LNCAP (cell line): ENCODE measurements at regions not wholly inside any gene's neighbourhood (a gene's known extent, or its start where the extent isn't known, plus 50 kb on each side); places are given as distances from the start of the nearest gene placed in this dataset.

Experiments
- TF ChIP-seq, protein P1 (sequence below): fragments of 450-650 bp; IDR thresholded peaks from 2 replicates; pipeline ENCODE4 v1.5.1; 2017; ENCODE audit warnings: mild to moderate bottlenecking

- TF ChIP-seq, protein P1, sequence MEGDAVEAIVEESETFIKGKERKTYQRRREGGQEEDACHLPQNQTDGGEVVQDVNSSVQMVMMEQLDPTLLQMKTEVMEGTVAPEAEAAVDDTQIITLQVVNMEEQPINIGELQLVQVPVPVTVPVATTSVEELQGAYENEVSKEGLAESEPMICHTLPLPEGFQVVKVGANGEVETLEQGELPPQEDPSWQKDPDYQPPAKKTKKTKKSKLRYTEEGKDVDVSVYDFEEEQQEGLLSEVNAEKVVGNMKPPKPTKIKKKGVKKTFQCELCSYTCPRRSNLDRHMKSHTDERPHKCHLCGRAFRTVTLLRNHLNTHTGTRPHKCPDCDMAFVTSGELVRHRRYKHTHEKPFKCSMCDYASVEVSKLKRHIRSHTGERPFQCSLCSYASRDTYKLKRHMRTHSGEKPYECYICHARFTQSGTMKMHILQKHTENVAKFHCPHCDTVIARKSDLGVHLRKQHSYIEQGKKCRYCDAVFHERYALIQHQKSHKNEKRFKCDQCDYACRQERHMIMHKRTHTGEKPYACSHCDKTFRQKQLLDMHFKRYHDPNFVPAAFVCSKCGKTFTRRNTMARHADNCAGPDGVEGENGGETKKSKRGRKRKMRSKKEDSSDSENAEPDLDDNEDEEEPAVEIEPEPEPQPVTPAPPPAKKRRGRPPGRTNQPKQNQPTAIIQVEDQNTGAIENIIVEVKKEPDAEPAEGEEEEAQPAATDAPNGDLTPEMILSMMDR, result no peak
Observed at GRCh38 chr2:106658616-106659015, 171.5 kb downstream of the CD8B2 start.

DNA sequence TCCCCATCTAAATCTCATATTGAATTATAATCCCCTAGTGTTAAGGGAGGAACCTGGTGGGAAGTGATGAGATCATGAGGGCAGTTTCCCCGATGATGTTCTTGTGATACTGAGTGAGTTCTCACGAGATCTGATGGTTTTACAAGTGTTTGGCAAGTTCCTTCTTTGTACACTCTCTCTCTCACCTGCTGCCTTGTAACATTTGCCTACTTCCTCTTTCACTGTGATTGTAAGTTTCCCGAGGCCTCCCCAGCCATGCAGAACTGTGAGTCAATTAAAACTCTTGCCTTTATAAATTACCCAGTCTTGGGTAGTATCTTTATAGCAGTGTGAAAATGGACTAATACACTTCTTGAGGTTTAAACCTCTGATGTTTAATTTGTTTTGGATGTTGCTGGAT, 177.5 kb downstream of the CD8B2 start:
- TF ChIP-seq, protein P1, result no peak

- TF ChIP-seq, protein P1, result no peak
Observed at GRCh38 chr2:106667478-106668070, 180.4 kb downstream of the CD8B2 start.

GRCh38 chr2:106685180-106685897, 198.2 kb downstream of the CD8B2 start:
- TF ChIP-seq, protein P1, result no peak

GRCh38 chr2:106686814-106687213, 199.2 kb downstream of the ST6GAL2 start:
- TF ChIP-seq, protein P1, result no peak

GRCh38 chr2:106694964-106695470, 190.9 kb downstream of the ST6GAL2 start:
- TF ChIP-seq, protein P1, result no peak

DNA sequence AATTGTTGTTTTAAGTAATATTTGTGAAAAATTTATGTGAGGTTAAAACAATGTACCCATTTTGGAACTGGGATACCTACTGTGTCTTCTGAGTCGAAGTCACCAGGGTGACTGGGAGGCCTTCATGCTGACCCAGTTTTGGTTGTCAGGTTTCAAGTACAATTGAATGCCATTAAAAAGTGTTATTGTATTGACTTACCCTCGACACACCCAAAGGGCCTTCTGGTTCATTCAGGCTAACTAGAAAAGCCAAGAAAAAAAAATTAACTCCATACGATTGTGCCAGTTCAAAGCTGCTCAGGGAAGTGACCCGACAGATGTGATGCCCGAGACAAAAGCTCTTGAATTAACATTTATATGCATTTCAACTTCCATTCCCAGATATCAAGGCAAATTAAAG, 190.0 kb downstream of the ST6GAL2 start:
- TF ChIP-seq, protein P1, result no peak
